ENCODE measurements at regions not wholly inside any gene's neighbourhood (a gene's known extent, or its start where the extent isn't known, plus 50 kb on each side); places are given as distances from the start of the nearest gene placed in this dataset.

- DNase-seq (ENCODE audit: extremely low read depth, insufficient read length), result no peak
- Histone ChIP-seq H3K36me3 (ENCODE audit: control insufficient read depth, insufficient read depth, low read length) (no peaks in the 10 kb centered on the region), H3K27me3 (replicated peaks; ENCODE audit: control insufficient read depth, insufficient read depth, low read length) (no peaks in the 10 kb centered on the region), H3K4me3 (replicated peaks; ENCODE audit: low read depth, low read length) (no peak overlapping the region)
- TF ChIP-seq CTCF (IDR thresholded peaks at IDR 0.05; ENCODE audit: insufficient read depth, low read length, poor library complexity, severe bottlenecking), result no peak
Observed at GRCh38 chr4:166421556-166422156, 548.6 kb downstream of the TLL1 start.

DNA sequence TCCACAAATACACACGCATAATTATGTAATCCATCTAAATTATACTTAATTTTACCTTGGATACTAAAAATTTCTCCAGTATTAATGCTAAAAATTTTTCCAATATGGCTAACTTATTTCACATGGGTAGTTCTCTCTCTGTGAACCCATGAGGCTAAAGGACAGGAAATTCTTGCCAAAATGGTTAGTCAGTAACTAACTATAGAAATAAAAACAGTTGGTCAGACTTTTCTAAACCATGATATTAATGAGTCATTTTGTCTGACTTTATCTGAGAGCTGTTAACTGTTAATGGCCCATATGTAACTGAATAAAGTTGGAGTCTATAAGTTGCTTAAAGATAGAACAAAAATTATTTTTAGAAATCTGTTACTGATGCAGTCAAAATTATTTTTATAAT lies 549.4 kb downstream of the TLL1 start:
- H3K36me3 ChIP-seq (ENCODE audit: control insufficient read depth, insufficient read depth, low read length), result no peaks in the 10 kb centered on the region
- no peak overlapping the region for H3K4me3 ChIP-seq (replicated peaks; ENCODE audit: low read depth, low read length)
- DNase-seq (ENCODE audit: extremely low read depth, insufficient read length), result no peak
- no peaks in the 10 kb centered on the region for H3K27me3 ChIP-seq (replicated peaks; ENCODE audit: control insufficient read depth, insufficient read depth, low read length)
- TF ChIP-seq CTCF (IDR thresholded peaks at IDR 0.05; ENCODE audit: insufficient read depth, low read length, poor library complexity, severe bottlenecking), result no peak

DNA sequence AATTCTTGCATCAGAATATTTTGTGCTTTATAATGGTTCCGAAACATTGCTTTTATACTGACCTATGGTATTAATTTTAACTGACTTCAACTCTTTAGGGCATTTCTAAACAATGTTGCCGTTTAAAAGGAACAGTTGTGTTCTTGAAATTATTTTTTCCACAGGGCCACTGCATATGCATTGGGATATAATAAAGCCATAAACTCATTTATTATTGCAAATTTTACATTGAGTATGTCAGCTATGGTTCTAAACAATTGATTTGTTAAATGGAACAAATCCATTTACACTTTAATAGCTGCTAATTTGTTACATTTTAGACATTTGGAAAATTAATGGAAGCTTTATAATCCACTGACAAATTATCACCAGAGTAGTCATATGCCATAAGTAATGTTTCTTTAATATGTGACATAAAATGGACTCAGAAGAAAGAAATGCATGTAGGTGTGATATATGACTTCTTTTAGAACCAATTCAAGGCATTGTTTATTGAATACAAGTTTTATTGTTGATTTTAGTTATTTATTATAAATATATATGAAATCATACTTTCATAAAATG lies 553.3 kb downstream of the TLL1 start:
- no peaks in the 10 kb centered on the region for H3K36me3 ChIP-seq (ENCODE audit: control insufficient read depth, insufficient read depth, low read length)
- H3K4me3 ChIP-seq (replicated peaks; ENCODE audit: low read depth, low read length), result no peak overlapping the region
- no peaks in the 10 kb centered on the region for H3K27me3 ChIP-seq (replicated peaks; ENCODE audit: control insufficient read depth, insufficient read depth, low read length)
- no peak for DNase-seq (ENCODE audit: extremely low read depth, insufficient read length)
- TF ChIP-seq CTCF (IDR thresholded peaks at IDR 0.05; ENCODE audit: insufficient read depth, low read length, poor library complexity, severe bottlenecking), result no peak

GRCh38 chr4:166432125-166432524 lies 559.1 kb downstream of the TLL1 start:
- no peak for DNase-seq (ENCODE audit: extremely low read depth, insufficient read length)
- no peak for TF ChIP-seq CTCF (IDR thresholded peaks at IDR 0.05; ENCODE audit: insufficient read depth, low read length, poor library complexity, severe bottlenecking)
- no peaks in the 10 kb centered on the region for H3K36me3 ChIP-seq (ENCODE audit: control insufficient read depth, insufficient read depth, low read length)
- H3K4me3 ChIP-seq (replicated peaks; ENCODE audit: low read depth, low read length), result no peak overlapping the region
- no peaks in the 10 kb centered on the region for H3K27me3 ChIP-seq (replicated peaks; ENCODE audit: control insufficient read depth, insufficient read depth, low read length)

- Histone ChIP-seq H3K36me3 (ENCODE audit: control insufficient read depth, insufficient read depth, low read length) (no peaks in the 10 kb centered on the region), H3K27me3 (replicated peaks; ENCODE audit: control insufficient read depth, insufficient read depth, low read length) (no peaks in the 10 kb centered on the region), H3K4me3 (replicated peaks; ENCODE audit: low read depth, low read length) (no peak overlapping the region)
- DNase-seq (ENCODE audit: extremely low read depth, insufficient read length), result no peak
- no peak for TF ChIP-seq CTCF (IDR thresholded peaks at IDR 0.05; ENCODE audit: insufficient read depth, low read length, poor library complexity, severe bottlenecking)
Observed at GRCh38 chr4:166432842-166433241, 559.8 kb downstream of the TLL1 start.

DNA sequence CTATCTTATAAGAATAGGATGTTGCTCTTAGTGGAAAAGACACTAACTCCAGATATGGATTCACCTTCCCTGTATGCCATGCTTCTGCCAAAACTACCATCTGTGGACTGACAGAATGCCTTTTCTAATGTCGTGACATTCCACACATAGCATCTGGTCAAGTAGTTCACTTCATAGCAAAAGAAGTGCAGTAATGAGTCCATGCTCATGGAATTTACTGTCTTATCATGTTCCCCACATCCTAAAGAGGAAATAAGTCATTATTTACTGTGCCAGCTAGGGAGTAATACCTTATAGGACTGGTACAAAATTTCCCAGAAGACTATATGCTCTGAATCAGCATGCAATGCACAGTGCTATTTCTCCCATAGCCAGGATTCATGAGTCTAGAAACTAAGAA lies 562.4 kb downstream of the TLL1 start:
- no peak for DNase-seq (ENCODE audit: extremely low read depth, insufficient read length)
- no peak overlapping the region for H3K4me3 ChIP-seq (replicated peaks; ENCODE audit: low read depth, low read length)
- no peaks in the 10 kb centered on the region for H3K27me3 ChIP-seq (replicated peaks; ENCODE audit: control insufficient read depth, insufficient read depth, low read length)
- TF ChIP-seq CTCF (IDR thresholded peaks at IDR 0.05; ENCODE audit: insufficient read depth, low read length, poor library complexity, severe bottlenecking), result no peak
- H3K36me3 ChIP-seq (ENCODE audit: control insufficient read depth, insufficient read depth, low read length), result no peaks in the 10 kb centered on the region

Data from GM06990 (cell line).